ENCODE measurements at regions not wholly inside any gene's neighbourhood (a gene's known extent, or its start where the extent isn't known, plus 50 kb on each side); places are given as distances from the start of the nearest gene placed in this dataset.

- H3K36me3 ChIP-seq, result no peaks in the 10 kb centered on the region
- no peak for TF ChIP-seq POLR2A (IDR thresholded peaks at IDR 0.05)
- H3K4me3 ChIP-seq, result no peak overlapping the region
- H3K4me1 ChIP-seq, result no peaks in the 10 kb centered on the region
- H3K27me3 ChIP-seq, result no peaks in the 10 kb centered on the region
- DNase-seq, result no peak
- no peaks in the 10 kb centered on the region for H3K9me3 ChIP-seq
- H3K27ac ChIP-seq, result no peak overlapping the region
- intact Hi-C loops (cut with DNase I; ENCODE audit: low total_unique reads), result no loop called here
Measured at GRCh38 chr2:207444756-207445155, 85.0 kb upstream of the CREB1 start.

GRCh38 chr2:207446653-207447052 lies 83.1 kb upstream of the CREB1 start:
- intact Hi-C loops (cut with DNase I; ENCODE audit: low total_unique reads), result no loop called here
- no peak for DNase-seq
- Histone ChIP-seq H3K4me1 (no peaks in the 10 kb centered on the region), H3K27ac (no peak overlapping the region), H3K36me3 (no peaks in the 10 kb centered on the region), H3K9me3 (no peaks in the 10 kb centered on the region), H3K27me3 (no peaks in the 10 kb centered on the region), H3K4me3 (no peak overlapping the region)
- no peak for TF ChIP-seq POLR2A (IDR thresholded peaks at IDR 0.05)
- TF ChIP-seq, protein P1, sequence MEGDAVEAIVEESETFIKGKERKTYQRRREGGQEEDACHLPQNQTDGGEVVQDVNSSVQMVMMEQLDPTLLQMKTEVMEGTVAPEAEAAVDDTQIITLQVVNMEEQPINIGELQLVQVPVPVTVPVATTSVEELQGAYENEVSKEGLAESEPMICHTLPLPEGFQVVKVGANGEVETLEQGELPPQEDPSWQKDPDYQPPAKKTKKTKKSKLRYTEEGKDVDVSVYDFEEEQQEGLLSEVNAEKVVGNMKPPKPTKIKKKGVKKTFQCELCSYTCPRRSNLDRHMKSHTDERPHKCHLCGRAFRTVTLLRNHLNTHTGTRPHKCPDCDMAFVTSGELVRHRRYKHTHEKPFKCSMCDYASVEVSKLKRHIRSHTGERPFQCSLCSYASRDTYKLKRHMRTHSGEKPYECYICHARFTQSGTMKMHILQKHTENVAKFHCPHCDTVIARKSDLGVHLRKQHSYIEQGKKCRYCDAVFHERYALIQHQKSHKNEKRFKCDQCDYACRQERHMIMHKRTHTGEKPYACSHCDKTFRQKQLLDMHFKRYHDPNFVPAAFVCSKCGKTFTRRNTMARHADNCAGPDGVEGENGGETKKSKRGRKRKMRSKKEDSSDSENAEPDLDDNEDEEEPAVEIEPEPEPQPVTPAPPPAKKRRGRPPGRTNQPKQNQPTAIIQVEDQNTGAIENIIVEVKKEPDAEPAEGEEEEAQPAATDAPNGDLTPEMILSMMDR (IDR thresholded peaks at IDR 0.05), result no peak

- H3K27ac ChIP-seq, result no peak overlapping the region
- no peaks in the 10 kb centered on the region for H3K4me1 ChIP-seq
- intact Hi-C loops (cut with DNase I; ENCODE audit: low total_unique reads), result no loop called here
- no peak overlapping the region for H3K4me3 ChIP-seq
- no peaks in the 10 kb centered on the region for H3K36me3 ChIP-seq
- no peak for TF ChIP-seq POLR2A (IDR thresholded peaks at IDR 0.05)
- TF ChIP-seq, protein P1 (IDR thresholded peaks at IDR 0.05), result no peak
- no peak for DNase-seq
- no peaks in the 10 kb centered on the region for H3K9me3 ChIP-seq
- H3K27me3 ChIP-seq, result no peaks in the 10 kb centered on the region
Measured at GRCh38 chr2:207448006-207448405, 81.8 kb upstream of the CREB1 start.

DNA sequence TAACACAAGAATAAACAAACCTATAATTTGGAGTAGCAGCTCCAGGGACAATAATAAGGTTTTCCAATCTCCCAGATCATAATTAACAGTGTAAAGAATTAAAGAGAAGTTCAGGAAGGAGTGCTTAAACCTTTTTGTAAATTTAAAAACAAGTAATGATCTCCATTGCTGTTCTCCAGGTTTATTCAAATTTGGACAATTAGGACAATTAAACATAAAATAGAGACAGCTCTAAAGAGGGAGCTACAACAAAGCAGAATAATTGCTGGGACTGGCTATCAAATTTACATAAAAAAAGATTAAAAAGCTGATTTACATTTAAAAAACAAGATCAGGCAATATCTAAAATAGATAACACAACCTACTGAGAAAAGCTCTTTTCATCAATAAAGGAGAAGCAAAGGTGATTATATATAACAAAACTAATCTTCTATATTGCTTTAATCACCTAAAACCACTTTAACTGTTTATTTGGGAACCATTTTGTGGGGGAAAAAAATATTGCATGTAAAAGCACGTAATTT lies 80.1 kb upstream of the CREB1 start:
- intact Hi-C loops (cut with DNase I; ENCODE audit: low total_unique reads), result no loop called here
- H3K27ac ChIP-seq, result no peak overlapping the region
- TF ChIP-seq POLR2A (IDR thresholded peaks at IDR 0.05), result no peak

DNA sequence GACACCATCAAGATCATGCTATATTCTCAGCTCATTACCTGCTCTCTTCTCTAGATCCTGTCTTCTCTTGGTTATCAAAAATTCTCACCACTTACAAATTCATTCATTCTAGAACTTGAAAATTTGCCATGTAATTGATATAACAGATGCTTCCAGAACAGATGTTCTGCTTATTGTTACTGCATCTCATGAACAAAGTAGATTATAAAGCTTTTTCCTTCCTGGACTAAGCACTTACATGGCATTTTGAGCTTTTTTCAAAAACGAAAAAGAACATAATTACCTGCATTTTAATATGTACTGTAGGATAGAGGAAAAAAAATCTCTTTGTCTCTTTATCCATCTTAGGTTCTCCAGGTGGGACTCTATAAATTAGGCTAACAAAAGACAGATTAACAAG lies 79.6 kb upstream of the CREB1 start:
- no peaks in the 10 kb centered on the region for H3K27me3 ChIP-seq
- intact Hi-C loops (cut with DNase I; ENCODE audit: low total_unique reads), result no loop called here
- H3K36me3 ChIP-seq, result no peaks in the 10 kb centered on the region
- TF ChIP-seq, protein P1 (IDR thresholded peaks at IDR 0.05), result no peak
- no peak for TF ChIP-seq POLR2A (IDR thresholded peaks at IDR 0.05)
- no peak overlapping the region for H3K27ac ChIP-seq
- no peak for DNase-seq
- no peak overlapping the region for H3K4me3 ChIP-seq
- H3K9me3 ChIP-seq, result no peaks in the 10 kb centered on the region
- H3K4me1 ChIP-seq, result no peaks in the 10 kb centered on the region

More for the DNA sequence above, 80.1 kb upstream of the CREB1 start:
- no peaks in the 10 kb centered on the region for H3K27me3 ChIP-seq
- H3K36me3 ChIP-seq, result no peaks in the 10 kb centered on the region
- H3K4me1 ChIP-seq, result no peaks in the 10 kb centered on the region
- H3K4me3 ChIP-seq, result no peak overlapping the region
- H3K9me3 ChIP-seq, result no peaks in the 10 kb centered on the region
- DNase-seq, result no peak

GRCh38 chr2:207458582-207458981 lies 71.2 kb upstream of the CREB1 start:
- no peaks in the 10 kb centered on the region for H3K36me3 ChIP-seq
- H3K27me3 ChIP-seq, result no peaks in the 10 kb centered on the region
- no peak overlapping the region for H3K4me3 ChIP-seq
- no peak for TF ChIP-seq POLR2A (IDR thresholded peaks at IDR 0.05)
- H3K27ac ChIP-seq, result no peak overlapping the region
- intact Hi-C loops (cut with DNase I; ENCODE audit: low total_unique reads), result no loop called here
- DNase-seq, result no peak
- no peaks in the 10 kb centered on the region for H3K4me1 ChIP-seq
- no peaks in the 10 kb centered on the region for H3K9me3 ChIP-seq

Measured in uterus (tissue), 3 donors.